Thoracic aorta (tissue), 2 donors: ENCODE measurements at regions not wholly inside any gene's neighbourhood (a gene's known extent, or its start where the extent isn't known, plus 50 kb on each side); places are given as distances from the start of the nearest gene placed in this dataset.

ENCODE experiments used
- ATAC-seq: fragments of 150-250 bp; one replicate; pipeline ENCODE4 v1.8.0; 2017; ENCODE audit warnings: low read depth; ENCODE audit not compliant: insufficient number of reproducible peaks, low FRiP score
- DNase-seq: peaks from one replicate; pipeline ENCODE4 v3.0.0-alpha.2; 2020; ENCODE audit warnings: low spot score
- H3K27ac ChIP-seq, 2 donors: fragments of 200-600 bp; sonication (generic); 1 replicate in 1 of 2; 2 replicates in 1 of 2; pipeline ENCODE4 v1.5.1; 2016; ENCODE audit warnings: mild to moderate bottlenecking in 2 of 2, moderate library complexity in 2 of 2
- H3K27me3 ChIP-seq: fragments of 200-600 bp; sonication (generic); replicated peaks from 2 replicates; pipeline ENCODE4 v1.6.0; 2016; ENCODE audit warnings: mild to moderate bottlenecking; ENCODE audit not compliant: insufficient read depth
- H3K36me3 ChIP-seq: fragments of 200-600 bp; sonication (generic); one replicate; pipeline ENCODE4 v1.5.1; 2016
- H3K4me1 ChIP-seq, 2 donors: fragments of 200-600 bp; sonication (generic); 1 replicate in 1 of 2; 2 replicates in 1 of 2; pipeline versions ENCODE4 v1.5.1 to v1.6.0; 2016; ENCODE audit warnings: low read depth in 2 of 2, mild to moderate bottlenecking in 1 of 2; ENCODE audit not compliant: control insufficient read depth in 1 of 2
- H3K4me3 ChIP-seq: fragments of 200-600 bp; sonication (generic); 2 replicates; pipeline ENCODE4 v1.5.1; 2016; ENCODE audit warnings: mild to moderate bottlenecking
- H3K9me3 ChIP-seq: fragments of 200-600 bp; sonication (generic); 2 replicates; pipeline ENCODE4 v1.5.1; 2016
- CTCF ChIP-seq: fragments of 200-600 bp; sonication (generic); IDR thresholded peaks from one replicate; pipeline ENCODE4 v1.5.1; 2019; ENCODE audit warnings: antibody characterized with exemption

GRCh38 chr2:147428120-147428747 lies 416.6 kb upstream of the ACVR2A start:
- no peak for DNase-seq
- TF ChIP-seq CTCF = no peak
- no peak for ATAC-seq
- Histone ChIP-seq H3K4me3 (no peak overlapping the region), H3K9me3 (no peaks in the 10 kb centered on the region), H3K36me3 (no peaks in the 10 kb centered on the region), H3K27me3 (no peaks in the 10 kb centered on the region), H3K4me1 (no peaks in the 10 kb centered on the region), H3K27ac (no peak overlapping the region)

GRCh38 chr2:147425437-147426029 lies 419.3 kb upstream of the ACVR2A start:
- H3K4me1 ChIP-seq = no peaks in the 10 kb centered on the region
- no peak for ATAC-seq
- H3K9me3 ChIP-seq = no peaks in the 10 kb centered on the region
- H3K36me3 ChIP-seq = no peaks in the 10 kb centered on the region
- no peak overlapping the region for H3K4me3 ChIP-seq
- H3K27me3 ChIP-seq = no peaks in the 10 kb centered on the region
- no peak for DNase-seq
- TF ChIP-seq CTCF = no peak
- H3K27ac ChIP-seq = no peak overlapping the region

- ATAC-seq = no peak
- H3K27ac ChIP-seq = no peak overlapping the region
- H3K9me3 ChIP-seq = no peaks in the 10 kb centered on the region
- TF ChIP-seq CTCF = no peak
- no peaks in the 10 kb centered on the region for H3K27me3 ChIP-seq
- H3K4me3 ChIP-seq = no peak overlapping the region
- H3K36me3 ChIP-seq = no peaks in the 10 kb centered on the region
- H3K4me1 ChIP-seq = no peaks in the 10 kb centered on the region
- DNase-seq = no peak
Observed at GRCh38 chr2:147424766-147425165, 420.1 kb upstream of the ACVR2A start.

GRCh38 chr2:147420947-147421675 lies 423.7 kb upstream of the ACVR2A start:
- Histone ChIP-seq H3K36me3 (no peaks in the 10 kb centered on the region), H3K4me1 (no peaks in the 10 kb centered on the region), H3K27me3 (no peaks in the 10 kb centered on the region), H3K9me3 (no peaks in the 10 kb centered on the region), H3K4me3 (no peak overlapping the region), H3K27ac (no peak overlapping the region)
- no peak for TF ChIP-seq CTCF
- DNase-seq (no peak), ATAC-seq (no peak)

GRCh38 chr2:147420517-147420916 lies 424.3 kb upstream of the ACVR2A start:
- no peaks in the 10 kb centered on the region for H3K36me3 ChIP-seq
- H3K4me1 ChIP-seq = no peaks in the 10 kb centered on the region
- no peak for DNase-seq
- H3K4me3 ChIP-seq = no peak overlapping the region
- H3K27ac ChIP-seq = no peak overlapping the region
- TF ChIP-seq CTCF = no peak
- no peak for ATAC-seq
- no peaks in the 10 kb centered on the region for H3K27me3 ChIP-seq
- H3K9me3 ChIP-seq = no peaks in the 10 kb centered on the region
